ENCODE measurements at regions not wholly inside any gene's neighbourhood (a gene's known extent, or its start where the extent isn't known, plus 50 kb on each side); places are given as distances from the start of the nearest gene placed in this dataset.

- 68% methylated on average over 9 of the region's 9 CpGs for WGBS
- Histone ChIP-seq H3K27ac (ENCODE audit: low read depth in 1 of 2, low read length in 2 of 2) (no peak overlapping the region), H3K36me3 (ENCODE audit: control insufficient read depth in 4 of 4, insufficient read depth in 3 of 4, low read depth in 1 of 4, low read length in 3 of 4) (no peaks in the 10 kb centered on the region), H3K9ac (ENCODE audit: low read depth in 1 of 2, low read length in 2 of 2) (no peak overlapping the region), H3K4me3 (ENCODE audit: low read depth in 1 of 3, low read length in 3 of 3) (no peak overlapping the region), H3K27me3 (ENCODE audit: control insufficient read depth in 4 of 4, insufficient read depth in 4 of 4, low read length in 3 of 4) (no peaks in the 10 kb centered on the region), H3K9me3 (ENCODE audit: control insufficient read depth in 4 of 4, low read length in 3 of 4) (peaks cover 2 to 7% (median 3%) of the 10 kb centered on the region in 4 donors), H3K4me1 (ENCODE audit: control insufficient read depth in 4 of 4, insufficient read depth in 4 of 4, low read length in 3 of 4) (no peaks in the 10 kb centered on the region)
- no peak for DNase-seq (ENCODE audit: low spot score)
- no peak for TF ChIP-seq FOXA2 (IDR thresholded peaks at IDR 0.05)
- TF ChIP-seq RAD21 (IDR thresholded peaks at IDR 0.05): no peak
- no peak for TF ChIP-seq MAX (IDR thresholded peaks at IDR 0.05)
- no peak for TF ChIP-seq JUND (IDR thresholded peaks at IDR 0.05)
- TF ChIP-seq EGR1 (IDR thresholded peaks at IDR 0.05; ENCODE audit: low read depth in 2 of 2): no peak
- TF ChIP-seq HNF4A (conservative IDR thresholded peaks at IDR 0.05): no peak
- TF ChIP-seq REST (IDR thresholded peaks at IDR 0.05): no peak
- TF ChIP-seq NR2F2 (IDR thresholded peaks at IDR 0.05): no peak
- no peak for TF ChIP-seq HNF4G (IDR thresholded peaks at IDR 0.05)
- TF ChIP-seq FOXA1 (IDR thresholded peaks at IDR 0.05): no peak
- no peak for TF ChIP-seq ZBTB33 (IDR thresholded peaks at IDR 0.05)
- TF ChIP-seq SP1 (IDR thresholded peaks at IDR 0.05): no peak
- TF ChIP-seq TAF1 (conservative IDR thresholded peaks at IDR 0.05): no peak
- TF ChIP-seq YY1 (IDR thresholded peaks at IDR 0.05): no peak
These were observed 151.9 kb upstream of the UBE2E1 start for GRCh38 chr3:23653647-23654525.

- no peaks in the 10 kb centered on the region for H3K36me3 ChIP-seq (ENCODE audit: control insufficient read depth in 4 of 4, insufficient read depth in 3 of 4, low read depth in 1 of 4, low read length in 3 of 4)
- no peaks in the 10 kb centered on the region for H3K27me3 ChIP-seq (ENCODE audit: control insufficient read depth in 4 of 4, insufficient read depth in 4 of 4, low read length in 3 of 4)
- H3K4me1 ChIP-seq (ENCODE audit: control insufficient read depth in 4 of 4, insufficient read depth in 4 of 4, low read length in 3 of 4): no peaks in the 10 kb centered on the region
- H3K9ac ChIP-seq (ENCODE audit: low read depth in 1 of 2, low read length in 2 of 2): no peak overlapping the region
- no peak for TF ChIP-seq HNF4G (IDR thresholded peaks at IDR 0.05)
- no peak for TF ChIP-seq NR2F2 (IDR thresholded peaks at IDR 0.05)
- no peak for TF ChIP-seq FOXA2 (IDR thresholded peaks at IDR 0.05)
- no peak overlapping the region for H3K4me3 ChIP-seq (ENCODE audit: low read depth in 1 of 3, low read length in 3 of 3)
- DNase-seq (ENCODE audit: low spot score): no peak
- H3K27ac ChIP-seq (ENCODE audit: low read depth in 1 of 2, low read length in 2 of 2): no peak overlapping the region
- 88% methylated on average over 3 of the region's 3 CpGs for WGBS
- peaks cover 2 to 7% (median 3%) of the 10 kb centered on the region in 4 donors for H3K9me3 ChIP-seq (ENCODE audit: control insufficient read depth in 4 of 4, low read length in 3 of 4)
These were observed 151.2 kb upstream of the UBE2E1 start for GRCh38 chr3:23654571-23654970.

All from liver (tissue), 7 donors.